Naive B cell (primary cell): ENCODE measurements at regions not wholly inside any gene's neighbourhood (a gene's known extent, or its start where the extent isn't known, plus 50 kb on each side); places are given as distances from the start of the nearest gene placed in this dataset.
A peak's percentile ranks its signal among the peaks of the same experiment; 100 is the strongest.
"Not testable (repeated sequence)": the region's sequence is repeated elsewhere in the genome, so short reads cannot be mapped to it uniquely, and the experiment has no call there.

Experiments used
- ATAC-seq, 2 donors: fragments of 150-1000 bp; cut with Tn5 transposase; 2 replicates each; pipeline ENCODE4 v1.10.0; 2021; ENCODE audit warnings: low read depth in 2 of 2, mild to moderate bottlenecking in 2 of 2, moderate library complexity in 2 of 2
- DNase-seq: peaks from one replicate; pipeline ENCODE4 v3.0.0; 2022
- H3K27ac Mint-ChIP-seq, 6 donors: one replicate each; pipeline ENCODE4 v1.8.0; 2020 to 2022; ENCODE audit warnings: mild to moderate bottlenecking in 6 of 6, mixed read lengths in 6 of 6, moderate library complexity in 5 of 6, inconsistent platforms in 2 of 6
- H3K27me3 Mint-ChIP-seq, 3 donors: one replicate each; pipeline ENCODE4 v1.8.0; 2021 to 2022; ENCODE audit warnings: mixed read lengths in 3 of 3, mild to moderate bottlenecking in 1 of 3
- H3K36me3 Mint-ChIP-seq, 2 donors: one replicate each; pipeline ENCODE4 v1.8.0; 2020 to 2022; ENCODE audit warnings: mixed read lengths in 2 of 2, inconsistent platforms in 1 of 2, mild to moderate bottlenecking in 1 of 2
- H3K4me1 Mint-ChIP-seq, 3 donors: one replicate each; pipeline ENCODE4 v1.8.0; 2020 to 2022; ENCODE audit warnings: mixed read lengths in 3 of 3, inconsistent platforms in 1 of 3, mild to moderate bottlenecking in 1 of 3, moderate library complexity in 1 of 3
- H3K4me3 Mint-ChIP-seq, 8 donors: one replicate each; pipeline ENCODE4 v1.8.0; 2020 to 2022; ENCODE audit warnings: mild to moderate bottlenecking in 8 of 8, mixed read lengths in 8 of 8, moderate library complexity in 8 of 8, inconsistent platforms in 2 of 8
- H3K9me3 Mint-ChIP-seq, 7 donors: one replicate each; pipeline ENCODE4 v1.8.0; 2020 to 2022; ENCODE audit warnings: mixed read lengths in 7 of 7, mild to moderate bottlenecking in 5 of 7, inconsistent platforms in 2 of 7, moderate library complexity in 1 of 7

- no peaks in the 10 kb centered on the region for H3K27me3 Mint-ChIP-seq
- peaks cover 0 to 16% (median 5%) of the 10 kb centered on the region in 7 donors for H3K9me3 Mint-ChIP-seq
- peaks cover 0 to 29% (median 20%) of the 10 kb centered on the region in 3 donors for H3K4me1 Mint-ChIP-seq
- H3K36me3 Mint-ChIP-seq, result no peaks in the 10 kb centered on the region
- H3K27ac Mint-ChIP-seq, result no peak overlapping the region
- H3K4me3 Mint-ChIP-seq, result no peak overlapping the region
- ATAC-seq (no peak), DNase-seq (no peak)
These were observed 274.2 kb upstream of the AGTR2 start for GRCh38 chrX:115896362-115896761.

DNA sequence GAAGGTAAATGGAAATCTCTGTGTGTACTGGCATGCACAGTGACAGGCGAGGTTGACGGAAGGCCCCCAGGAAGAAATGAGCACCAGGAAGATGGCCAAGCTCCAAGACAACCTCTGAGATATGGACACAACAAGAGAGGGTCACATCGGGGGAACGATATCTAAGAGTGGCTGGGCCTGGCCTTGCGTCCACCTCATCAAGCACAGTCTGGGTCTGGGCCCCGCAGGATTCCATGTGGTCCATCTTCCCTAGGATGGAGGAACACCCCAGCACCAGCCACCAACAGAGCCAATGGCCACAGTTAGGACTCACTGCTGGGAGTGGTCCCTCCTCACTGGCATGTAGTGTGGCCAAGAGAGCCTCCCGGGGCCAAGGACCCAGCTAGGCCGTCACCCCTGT lies 272.6 kb upstream of the AGTR2 start:
- Mint-ChIP-seq H3K4me3 (peak overlapping the region in 1 of 8 donors; percentile 20), H3K27me3 (no peaks in the 10 kb centered on the region), H3K4me1 (peaks cover 0 to 30% (median 17%) of the 10 kb centered on the region in 3 donors), H3K27ac (peak overlapping the region in 1 of 6 donors; percentile 75), H3K36me3 (no peaks in the 10 kb centered on the region), H3K9me3 (peaks cover 0 to 18% (median 4%) of the 10 kb centered on the region in 7 donors)
- ATAC-seq, result no peak
- no peak for DNase-seq

- peaks cover 0 to 18% (median 4%) of the 10 kb centered on the region in 7 donors for H3K9me3 Mint-ChIP-seq
- peak; percentile 58 for DNase-seq
- peak overlapping the region in 3 of 6 donors; percentile 52 to 83 (median 53) for H3K27ac Mint-ChIP-seq
- H3K4me3 Mint-ChIP-seq, result peak overlapping the region in 2 of 8 donors; percentile 20 to 25
- H3K36me3 Mint-ChIP-seq, result no peaks in the 10 kb centered on the region
- peaks cover 0 to 25% (median 12%) of the 10 kb centered on the region in 3 donors for H3K4me1 Mint-ChIP-seq
- no peaks in the 10 kb centered on the region for H3K27me3 Mint-ChIP-seq
- peak in 1 of 2 donors; percentile 68 for ATAC-seq
These were observed 272.1 kb upstream of the AGTR2 start for GRCh38 chrX:115898382-115899001.

DNA sequence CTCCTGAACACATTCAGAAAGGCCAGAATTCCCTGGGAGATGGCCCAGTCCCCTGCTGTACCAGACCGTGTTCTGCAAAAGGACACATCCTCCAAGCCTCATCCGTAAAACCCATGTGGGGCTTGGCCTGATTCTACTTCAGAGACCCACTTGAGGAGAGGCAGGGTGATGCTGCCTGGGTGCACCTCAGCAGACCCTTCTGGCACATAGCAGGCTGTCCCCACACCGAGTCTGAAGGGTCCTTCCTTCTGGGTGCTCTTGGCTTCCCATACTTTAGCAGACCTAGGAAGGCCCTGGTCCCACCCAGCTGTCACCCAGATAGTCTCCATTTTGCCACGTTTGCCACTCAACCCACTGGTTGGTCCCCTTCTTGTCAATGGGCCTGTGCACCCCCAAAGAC lies 270.1 kb upstream of the AGTR2 start:
- Mint-ChIP-seq H3K27ac (no peak overlapping the region), H3K9me3 (peaks cover 0 to 18% (median 4%) of the 10 kb centered on the region in 7 donors), H3K4me1 (peaks cover 0 to 20% (median 4%) of the 10 kb centered on the region in 3 donors), H3K4me3 (no peak overlapping the region), H3K27me3 (no peaks in the 10 kb centered on the region), H3K36me3 (no peaks in the 10 kb centered on the region)
- DNase-seq (no peak), ATAC-seq (no peak)

DNA sequence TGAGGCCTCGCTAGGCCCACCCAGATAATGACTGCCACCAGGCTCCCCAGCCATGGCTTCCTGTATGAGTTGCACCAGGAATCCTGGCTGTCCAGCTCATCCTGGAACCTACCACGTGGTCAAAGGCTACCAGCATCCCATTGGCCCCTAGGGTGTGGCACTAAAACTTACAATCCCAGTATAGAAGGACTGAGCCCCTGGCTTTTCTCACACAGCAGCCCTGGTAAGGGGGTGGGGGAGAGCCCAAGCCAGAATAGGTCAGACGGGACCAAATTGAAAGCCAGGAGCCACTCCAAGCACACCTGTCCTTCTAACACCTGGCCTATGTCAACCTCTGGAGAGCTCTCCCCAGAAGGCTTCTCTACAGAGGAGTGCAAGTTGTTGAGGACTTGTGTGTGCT lies 269.3 kb upstream of the AGTR2 start:
- ATAC-seq (no peak), DNase-seq (no peak)
- Mint-ChIP-seq H3K36me3 (no peaks in the 10 kb centered on the region), H3K4me1 (peaks cover 0 to 20% (median 4%) of the 10 kb centered on the region in 3 donors), H3K4me3 (no peak overlapping the region), H3K9me3 (peaks cover 0 to 16% (median 4%) of the 10 kb centered on the region in 7 donors), H3K27ac (no peak overlapping the region), H3K27me3 (peaks cover 0 to under 1% (median 0%) of the 10 kb centered on the region in 3 donors)

DNA sequence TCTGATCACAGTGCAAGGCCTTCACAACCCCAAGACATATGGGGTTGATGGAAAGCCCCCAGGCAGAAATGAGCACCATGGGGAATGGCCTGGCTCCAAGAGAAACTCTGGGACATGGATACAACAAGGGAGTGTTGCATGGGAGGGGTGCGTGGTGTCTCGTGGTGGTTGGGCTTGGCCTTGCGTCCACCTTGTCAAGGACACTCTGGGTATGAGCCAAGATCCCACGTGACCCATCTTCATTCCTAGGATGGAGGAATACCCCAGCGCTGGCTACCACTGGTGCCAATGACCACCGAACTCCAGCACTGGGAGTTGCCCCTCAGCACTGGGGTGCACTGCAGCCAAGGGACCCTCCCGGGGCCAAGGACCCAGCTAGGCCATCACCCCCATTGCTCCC lies 267.5 kb upstream of the AGTR2 start:
- Mint-ChIP-seq H3K27me3 (peaks cover 0 to 16% (median 0%) of the 10 kb centered on the region in 3 donors), H3K4me1 (peaks cover 0 to 20% (median 4%) of the 10 kb centered on the region in 3 donors), H3K27ac (no peak overlapping the region), H3K4me3 (peak overlapping the region in 1 of 8 donors; percentile 63), H3K9me3 (peaks cover 0 to 8% (median 4%) of the 10 kb centered on the region in 7 donors), H3K36me3 (no peaks in the 10 kb centered on the region)
- ATAC-seq, result no peak
- no peak for DNase-seq

GRCh38 chrX:115906276-115906675 lies 264.3 kb upstream of the AGTR2 start:
- DNase-seq (no peak), ATAC-seq (no peak)
- Mint-ChIP-seq H3K4me3 (no peak overlapping the region), H3K36me3 (no peaks in the 10 kb centered on the region), H3K27me3 (peaks cover 0 to 23% (median 0%) of the 10 kb centered on the region in 3 donors), H3K9me3 (peaks cover 0 to 4% (median 2%) of the 10 kb centered on the region in 7 donors), H3K4me1 (peaks cover 0 to 7% (median 0%) of the 10 kb centered on the region in 3 donors), H3K27ac (no peak overlapping the region)

DNA sequence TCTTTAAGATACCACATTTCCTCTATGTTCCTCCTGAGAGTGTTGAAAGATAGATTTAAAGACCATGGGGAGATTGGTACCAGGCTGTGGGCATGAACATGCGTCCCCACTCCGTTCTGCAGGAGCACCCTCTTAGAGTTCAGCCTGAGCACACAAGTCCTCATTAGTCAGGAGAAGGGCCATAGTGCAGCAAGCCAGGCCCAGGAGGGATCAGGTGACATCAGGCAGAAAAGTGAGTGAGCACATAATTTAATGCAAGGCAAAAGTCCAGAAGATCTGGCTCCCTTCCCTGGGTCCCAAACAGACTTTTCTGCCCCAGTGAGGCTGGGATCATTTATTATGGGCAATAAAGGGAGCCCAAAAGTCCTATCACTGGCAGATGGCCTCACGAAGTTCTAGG lies 263.7 kb upstream of the AGTR2 start:
- Mint-ChIP-seq H3K9me3 (peaks cover 0 to 4% (median under 1%) of the 10 kb centered on the region in 7 donors), H3K4me1 (peaks cover 0 to 10% (median 3%) of the 10 kb centered on the region in 3 donors), H3K27me3 (peaks cover 0 to 23% (median 0%) of the 10 kb centered on the region in 3 donors), H3K27ac (no peak overlapping the region), H3K36me3 (no peaks in the 10 kb centered on the region), H3K4me3 (no peak overlapping the region)
- no peak for DNase-seq
- no peak for ATAC-seq

DNA sequence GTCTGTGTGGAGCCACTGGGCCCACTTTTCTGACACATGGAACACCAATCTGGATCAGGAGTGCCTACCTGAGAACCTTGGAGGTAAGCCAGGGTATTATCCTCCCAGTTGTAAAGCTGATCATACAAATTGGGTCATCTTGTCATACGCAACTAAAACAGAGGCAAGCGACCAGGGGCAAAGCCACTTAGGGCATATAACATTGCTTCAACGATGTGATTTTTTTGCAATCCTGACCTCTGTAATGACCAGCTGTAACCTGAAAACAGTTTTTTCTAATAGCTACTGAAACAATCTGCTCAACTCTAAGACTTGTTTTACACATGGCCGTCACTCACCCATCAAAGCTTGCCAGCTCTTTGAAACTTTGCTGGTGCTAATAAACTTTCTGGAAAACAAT lies 261.5 kb upstream of the AGTR2 start:
- H3K4me1 Mint-ChIP-seq, result peaks cover 0 to 19% (median 3%) of the 10 kb centered on the region in 3 donors
- peaks cover 0 to 30% (median 0%) of the 10 kb centered on the region in 3 donors for H3K27me3 Mint-ChIP-seq
- peaks cover 0 to 5% (median 1%) of the 10 kb centered on the region in 7 donors for H3K9me3 Mint-ChIP-seq
- H3K36me3 Mint-ChIP-seq, result no peaks in the 10 kb centered on the region
- ATAC-seq, result no peak
- H3K27ac Mint-ChIP-seq, result peak overlapping the region in 1 of 6 donors; percentile 21
- H3K4me3 Mint-ChIP-seq, result no peak overlapping the region
- no peak for DNase-seq

DNA sequence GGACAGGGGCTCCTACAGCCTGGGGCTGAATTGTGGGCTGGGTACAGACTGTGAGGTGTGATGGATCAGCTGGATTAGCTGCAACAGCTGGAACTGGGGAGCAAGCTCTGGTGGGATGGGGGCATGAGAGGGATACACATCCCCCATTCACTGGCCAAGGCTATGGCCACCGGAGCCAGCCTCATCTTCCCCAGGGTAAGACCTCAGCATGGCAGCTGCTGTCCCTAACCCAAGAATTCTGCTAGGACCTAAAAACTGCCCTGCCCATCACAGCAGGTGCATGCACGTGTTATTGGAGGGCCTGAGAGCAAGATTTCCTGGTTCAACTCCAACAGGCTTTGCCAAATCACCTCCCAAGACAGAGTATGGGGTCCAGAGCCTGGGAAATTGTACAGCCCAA lies 258.6 kb upstream of the AGTR2 start:
- Mint-ChIP-seq H3K4me3 (no peak overlapping the region), H3K4me1 (peaks cover 0 to 19% (median 3%) of the 10 kb centered on the region in 3 donors), H3K27ac (peak overlapping the region in 1 of 6 donors; percentile 17), H3K36me3 (no peaks in the 10 kb centered on the region), H3K9me3 (peaks cover 0 to 6% (median 0%) of the 10 kb centered on the region in 7 donors), H3K27me3 (peaks cover 0 to 22% (median 0%) of the 10 kb centered on the region in 3 donors)
- DNase-seq, result no peak
- ATAC-seq, result no peak

GRCh38 chrX:115912372-115912897 lies 258.1 kb upstream of the AGTR2 start:
- peak overlapping the region in 2 of 6 donors; percentile 17 to 26 for H3K27ac Mint-ChIP-seq
- peak overlapping the region in 1 of 8 donors; percentile 22 for H3K4me3 Mint-ChIP-seq
- H3K9me3 Mint-ChIP-seq, result peaks cover 0 to 6% (median 0%) of the 10 kb centered on the region in 7 donors
- H3K27me3 Mint-ChIP-seq, result peaks cover 0 to 17% (median 0%) of the 10 kb centered on the region in 3 donors
- H3K36me3 Mint-ChIP-seq, result no peaks in the 10 kb centered on the region
- ATAC-seq, result peak in 1 of 2 donors; percentile 58
- peaks cover 0 to 19% (median 3%) of the 10 kb centered on the region in 3 donors for H3K4me1 Mint-ChIP-seq
- DNase-seq, result no peak

DNA sequence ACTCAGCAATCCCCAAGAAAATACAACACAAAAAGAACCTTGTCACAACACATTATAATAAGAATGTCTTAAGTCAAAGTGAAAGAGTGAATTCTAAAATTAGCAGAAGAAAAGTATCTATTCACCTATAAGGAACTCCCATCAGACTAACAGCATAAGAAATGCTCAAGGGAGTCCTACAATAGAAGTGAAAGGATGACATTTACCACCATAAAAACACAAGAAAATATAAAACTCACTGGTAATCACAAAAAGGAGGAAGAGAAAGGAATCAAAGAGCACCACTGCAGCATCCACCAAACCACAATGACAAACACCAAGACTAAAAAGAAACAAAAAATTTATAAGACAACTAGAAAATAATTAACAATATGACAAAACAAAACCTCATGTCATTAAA lies 257.0 kb upstream of the AGTR2 start:
- H3K27me3 Mint-ChIP-seq, result peaks cover 0 to 9% (median 0%) of the 10 kb centered on the region in 3 donors
- H3K36me3 Mint-ChIP-seq, result no peaks in the 10 kb centered on the region
- no peak overlapping the region for H3K27ac Mint-ChIP-seq
- peaks cover 0 to 19% (median 3%) of the 10 kb centered on the region in 3 donors for H3K4me1 Mint-ChIP-seq
- no peak for DNase-seq
- H3K4me3 Mint-ChIP-seq, result no peak overlapping the region
- ATAC-seq, result no peak
- H3K9me3 Mint-ChIP-seq, result peaks cover 0 to 6% (median 0%) of the 10 kb centered on the region in 7 donors

DNA sequence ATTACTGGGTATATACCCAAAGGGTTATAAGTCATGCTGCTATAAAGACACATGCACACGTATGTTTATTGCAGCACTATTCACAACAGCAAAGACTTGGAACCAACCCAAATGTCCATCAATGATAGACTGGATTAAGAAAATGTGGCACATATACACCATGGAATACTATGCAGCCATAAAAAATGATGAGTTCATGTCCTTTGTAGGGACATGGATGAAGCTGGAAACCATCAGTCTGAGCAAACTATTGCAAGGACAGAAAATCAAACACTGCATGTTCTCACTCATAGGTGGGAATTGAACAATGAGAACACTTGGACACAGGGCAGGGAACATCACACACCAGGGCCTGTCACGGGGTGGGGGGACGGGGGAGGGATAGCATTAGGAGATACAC lies 254.9 kb upstream of the AGTR2 start:
- H3K9me3 Mint-ChIP-seq, ATAC-seq, H3K27ac Mint-ChIP-seq, DNase-seq, H3K36me3 Mint-ChIP-seq, H3K4me3 Mint-ChIP-seq, H3K27me3 Mint-ChIP-seq: not testable (repeated sequence)
- H3K4me1 Mint-ChIP-seq, result peaks cover 0 to 19% (median 3%) of the 10 kb centered on the region in 3 donors

DNA sequence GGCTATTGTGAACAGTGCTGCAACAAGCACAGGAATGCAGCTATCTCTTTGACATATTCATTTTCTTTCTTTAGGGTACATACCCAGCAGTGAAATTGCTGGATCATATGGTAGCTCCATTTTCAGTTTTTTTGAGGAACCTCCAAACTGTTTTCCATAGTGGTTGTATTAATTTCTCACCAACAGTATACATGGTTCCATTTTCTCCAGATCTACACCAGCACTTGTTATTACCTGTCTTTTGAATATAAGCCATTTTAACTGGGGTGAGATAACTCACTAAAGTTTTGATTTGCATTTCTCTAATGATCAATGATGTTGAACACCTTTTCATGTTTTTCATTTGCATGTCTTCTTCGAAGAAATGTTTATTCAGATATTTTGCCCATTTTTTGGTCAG lies 241.1 kb upstream of the AGTR2 start:
- Mint-ChIP-seq H3K4me3 (no peak overlapping the region), H3K4me1 (no peaks in the 10 kb centered on the region), H3K36me3 (no peaks in the 10 kb centered on the region), H3K27ac (no peak overlapping the region), H3K27me3 (peaks cover 0 to 9% (median 0%) of the 10 kb centered on the region in 3 donors), H3K9me3 (peaks cover 10 to 42% (median 15%) of the 10 kb centered on the region in 7 donors)
- no peak for ATAC-seq
- DNase-seq, result no peak
